ENCODE measurements at regions not wholly inside any gene's neighbourhood (a gene's known extent, or its start where the extent isn't known, plus 50 kb on each side); places are given as distances from the start of the nearest gene placed in this dataset.

DNA sequence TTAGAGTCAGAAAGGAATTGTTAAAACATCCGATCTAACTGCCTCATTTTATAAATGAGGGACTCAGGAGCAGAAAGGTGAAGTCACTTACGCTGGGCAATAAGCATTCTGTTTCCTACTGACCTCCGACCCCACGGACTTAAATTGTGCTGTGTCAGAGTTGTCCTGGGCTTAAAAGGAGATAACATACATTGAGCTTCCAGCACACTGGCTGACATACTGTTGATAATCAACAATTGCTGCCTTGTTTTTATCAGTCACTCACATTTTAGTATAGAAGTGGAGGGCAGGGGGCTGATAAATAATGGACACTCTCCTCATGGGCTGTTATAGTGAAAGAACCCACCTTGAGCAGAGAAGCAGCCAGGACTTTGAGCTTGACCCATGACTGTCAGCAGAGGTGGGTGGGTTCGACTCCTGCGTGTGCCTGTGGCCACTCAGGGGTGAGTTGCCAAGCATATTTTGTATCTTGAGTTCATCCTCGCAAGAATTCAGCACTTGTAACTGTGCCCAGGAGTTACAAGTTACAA is 166.5 kb upstream of the JARID2 start:
- CTCF ChIA-PET, result no interaction called here
- WGBS (ENCODE audit: low lambda C conversion rate), result 54% methylated on average over 7 of the region's 7 CpGs
- POLR2A ChIA-PET, result interaction anchor here (0.6 kb wide), 1 partner anchor 291 kb away, joined by 3 read pairs; no protein-coding TSS in a partner anchor

More for the DNA sequence above, 166.5 kb upstream of the JARID2 start:
- H4K20me1 ChIP-seq (ENCODE audit: insufficient read depth), result no peaks in the 10 kb centered on the region
- no peaks in the 10 kb centered on the region for H3K9me2 ChIP-seq
- H3K4me3 ChIP-seq (ENCODE audit: low read depth in 2 of 2, low read length in 1 of 2), result no peak overlapping the region
- no peaks in the 10 kb centered on the region for H3F3A ChIP-seq (replicated peaks; ENCODE audit: insufficient read depth)
- H3K4me1 ChIP-seq (ENCODE audit: control insufficient read depth in 1 of 2, insufficient read depth in 2 of 2, low read depth in 1 of 2, low read length in 1 of 2), result no peaks in the 10 kb centered on the region
- H3K9ac ChIP-seq, result no peak overlapping the region
- no peak overlapping the region for H3K27ac ChIP-seq (ENCODE audit: low read depth in 2 of 2, low read length in 1 of 2)
- no peaks in the 10 kb centered on the region for H3K36me3 ChIP-seq (replicated peaks in 1 of 2; ENCODE audit: control insufficient read depth in 1 of 2, insufficient read depth in 2 of 2, low read length in 1 of 2)
- DNase-seq, result no peak
- no peaks in the 10 kb centered on the region for H3K79me2 ChIP-seq (ENCODE audit: insufficient read depth)
- no peaks in the 10 kb centered on the region for H3K9me3 ChIP-seq
- H3K4me2 ChIP-seq, result no peak overlapping the region
- no peak overlapping the region for H2AFZ ChIP-seq (ENCODE audit: low read depth)
- no peaks in the 10 kb centered on the region for H3K27me3 ChIP-seq (ENCODE audit: insufficient read depth)
- TF ChIP-seq, protein P1, sequence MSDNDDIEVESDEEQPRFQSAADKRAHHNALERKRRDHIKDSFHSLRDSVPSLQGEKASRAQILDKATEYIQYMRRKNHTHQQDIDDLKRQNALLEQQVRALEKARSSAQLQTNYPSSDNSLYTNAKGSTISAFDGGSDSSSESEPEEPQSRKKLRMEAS (IDR thresholded peaks at IDR 0.05; ENCODE audit: low read depth), result no peak
- TF ChIP-seq FOXJ3 (CRISPR knock-in tag; IDR thresholded peaks at IDR 0.05) (no peak), FOSL2 (IDR thresholded peaks at IDR 0.05; ENCODE audit: borderline replicate concordance, low read depth) (no peak), MXI1 (IDR thresholded peaks at IDR 0.05; ENCODE audit: low read depth, low read length) (no peak), SIN3A (IDR thresholded peaks at IDR 0.05; ENCODE audit: borderline replicate concordance, low read depth, low read length) (no peak), EZH2phosphoT487 (IDR thresholded peaks at IDR 0.05; ENCODE audit: borderline replicate concordance, low read depth) (no peak), REST (IDR thresholded peaks at IDR 0.05; ENCODE audit: low read depth, low read length) (no peak), GATA2 (CRISPR knock-in tag; IDR thresholded peaks at IDR 0.05) (no peak), TCF12 (IDR thresholded peaks at IDR 0.05) (no peak), RAD21 (IDR thresholded peaks at IDR 0.05; ENCODE audit: low read length) (no peak), RCOR1 (IDR thresholded peaks at IDR 0.05; ENCODE audit: low read length) (no peak), PBX3 (IDR thresholded peaks at IDR 0.05) (no peak), SMC3 (IDR thresholded peaks at IDR 0.05; ENCODE audit: low read depth, low read length) (no peak), JUND (IDR thresholded peaks at IDR 0.05) (no peak), YY1 (IDR thresholded peaks at IDR 0.05; ENCODE audit: low read depth) (no peak)
- TF ChIP-seq, protein P2, sequence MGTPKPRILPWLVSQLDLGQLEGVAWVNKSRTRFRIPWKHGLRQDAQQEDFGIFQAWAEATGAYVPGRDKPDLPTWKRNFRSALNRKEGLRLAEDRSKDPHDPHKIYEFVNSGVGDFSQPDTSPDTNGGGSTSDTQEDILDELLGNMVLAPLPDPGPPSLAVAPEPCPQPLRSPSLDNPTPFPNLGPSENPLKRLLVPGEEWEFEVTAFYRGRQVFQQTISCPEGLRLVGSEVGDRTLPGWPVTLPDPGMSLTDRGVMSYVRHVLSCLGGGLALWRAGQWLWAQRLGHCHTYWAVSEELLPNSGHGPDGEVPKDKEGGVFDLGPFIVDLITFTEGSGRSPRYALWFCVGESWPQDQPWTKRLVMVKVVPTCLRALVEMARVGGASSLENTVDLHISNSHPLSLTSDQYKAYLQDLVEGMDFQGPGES (IDR thresholded peaks at IDR 0.05; ENCODE audit: low read depth, low read length), result no peak
- TF ChIP-seq, protein P3, sequence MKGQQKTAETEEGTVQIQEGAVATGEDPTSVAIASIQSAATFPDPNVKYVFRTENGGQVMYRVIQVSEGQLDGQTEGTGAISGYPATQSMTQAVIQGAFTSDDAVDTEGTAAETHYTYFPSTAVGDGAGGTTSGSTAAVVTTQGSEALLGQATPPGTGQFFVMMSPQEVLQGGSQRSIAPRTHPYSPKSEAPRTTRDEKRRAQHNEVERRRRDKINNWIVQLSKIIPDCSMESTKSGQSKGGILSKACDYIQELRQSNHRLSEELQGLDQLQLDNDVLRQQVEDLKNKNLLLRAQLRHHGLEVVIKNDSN (IDR thresholded peaks at IDR 0.05; ENCODE audit: borderline replicate concordance, low read depth), result no peak

Measured in SK-N-SH (cell line).